ENCODE measurements at regions not wholly inside any gene's neighbourhood (a gene's known extent, or its start where the extent isn't known, plus 50 kb on each side); places are given as distances from the start of the nearest gene placed in this dataset.
"Not testable (repeated sequence)": the region's sequence is repeated elsewhere in the genome, so short reads cannot be mapped to it uniquely, and the experiment has no call there.

GRCh38 chr7:34425631-34426384, 232.2 kb upstream of the NPSR1 start:
- Mint-ChIP-seq H3K4me1 (no peaks in the 10 kb centered on the region), H3K36me3 (ENCODE audit: insufficient read depth) (no peaks in the 10 kb centered on the region), H3K27me3 (no peaks in the 10 kb centered on the region), H3K27ac (ENCODE audit: low read depth) (no peak overlapping the region), H3K4me3 (no peak overlapping the region), H3K9me3 (peaks cover 7% of the 10 kb centered on the region)
- no peak for DNase-seq (ENCODE audit: low spot score in 2 of 2)
- ATAC-seq (replicated peaks; ENCODE audit: extremely low read depth, poor library complexity, severe bottlenecking): no peak

GRCh38 chr7:34430456-34430855, 227.6 kb upstream of the NPSR1 start:
- H3K27ac Mint-ChIP-seq (ENCODE audit: low read depth): no peak overlapping the region
- no peaks in the 10 kb centered on the region for H3K27me3 Mint-ChIP-seq
- DNase-seq (ENCODE audit: low spot score in 2 of 2): no peak
- H3K9me3 Mint-ChIP-seq: peaks cover 29% of the 10 kb centered on the region
- no peak overlapping the region for H3K4me3 Mint-ChIP-seq
- no peaks in the 10 kb centered on the region for H3K4me1 Mint-ChIP-seq
- no peaks in the 10 kb centered on the region for H3K36me3 Mint-ChIP-seq (ENCODE audit: insufficient read depth)
- no peak for ATAC-seq (replicated peaks; ENCODE audit: extremely low read depth, poor library complexity, severe bottlenecking)

- Mint-ChIP-seq H3K36me3 (ENCODE audit: insufficient read depth) (no peaks in the 10 kb centered on the region), H3K27ac (ENCODE audit: low read depth) (no peak overlapping the region), H3K4me1 (no peaks in the 10 kb centered on the region), H3K4me3 (no peak overlapping the region), H3K27me3 (no peaks in the 10 kb centered on the region), H3K9me3 (peaks cover 8% of the 10 kb centered on the region)
- ATAC-seq (replicated peaks; ENCODE audit: extremely low read depth, poor library complexity, severe bottlenecking): no peak
- DNase-seq (ENCODE audit: low spot score in 2 of 2): no peak
Observed at GRCh38 chr7:34438436-34438835, 219.6 kb upstream of the NPSR1 start.

- no peak overlapping the region for H3K4me3 Mint-ChIP-seq
- no peak for ATAC-seq (replicated peaks; ENCODE audit: extremely low read depth, poor library complexity, severe bottlenecking)
- no peaks in the 10 kb centered on the region for H3K27me3 Mint-ChIP-seq
- H3K36me3 Mint-ChIP-seq (ENCODE audit: insufficient read depth): no peaks in the 10 kb centered on the region
- H3K27ac Mint-ChIP-seq (ENCODE audit: low read depth): no peak overlapping the region
- peaks cover 17% of the 10 kb centered on the region for H3K9me3 Mint-ChIP-seq
- no peak for DNase-seq (ENCODE audit: low spot score in 2 of 2)
- H3K4me1 Mint-ChIP-seq: no peaks in the 10 kb centered on the region
Observed at GRCh38 chr7:34445653-34446052, 212.4 kb upstream of the NPSR1 start.

- H3K36me3 Mint-ChIP-seq (ENCODE audit: insufficient read depth); H3K4me3 Mint-ChIP-seq; H3K27ac Mint-ChIP-seq (ENCODE audit: low read depth); H3K4me1 Mint-ChIP-seq; ATAC-seq (replicated peaks; ENCODE audit: extremely low read depth, poor library complexity, severe bottlenecking); H3K27me3 Mint-ChIP-seq; DNase-seq (ENCODE audit: low spot score in 2 of 2): not testable (repeated sequence)
- H3K9me3 Mint-ChIP-seq: peaks cover 24% of the 10 kb centered on the region
Observed at GRCh38 chr7:34448531-34448930, 209.5 kb upstream of the NPSR1 start.

- Mint-ChIP-seq H3K4me3 (no peak overlapping the region), H3K9me3 (peaks cover 20% of the 10 kb centered on the region), H3K27ac (ENCODE audit: low read depth) (no peak overlapping the region), H3K27me3 (no peaks in the 10 kb centered on the region), H3K36me3 (ENCODE audit: insufficient read depth) (no peaks in the 10 kb centered on the region), H3K4me1 (no peaks in the 10 kb centered on the region)
- ATAC-seq (replicated peaks; ENCODE audit: extremely low read depth, poor library complexity, severe bottlenecking) (no peak), DNase-seq (ENCODE audit: low spot score in 2 of 2) (no peak)
Observed at GRCh38 chr7:34449765-34450164, 208.3 kb upstream of the NPSR1 start.

GRCh38 chr7:34451183-34451582, 206.8 kb upstream of the NPSR1 start:
- Mint-ChIP-seq H3K9me3 (peaks cover 14% of the 10 kb centered on the region), H3K4me3 (no peak overlapping the region), H3K27ac (ENCODE audit: low read depth) (no peak overlapping the region), H3K27me3 (no peaks in the 10 kb centered on the region), H3K36me3 (ENCODE audit: insufficient read depth) (no peaks in the 10 kb centered on the region), H3K4me1 (no peaks in the 10 kb centered on the region)
- no peak for ATAC-seq (replicated peaks; ENCODE audit: extremely low read depth, poor library complexity, severe bottlenecking)
- DNase-seq (ENCODE audit: low spot score in 2 of 2): no peak

- Mint-ChIP-seq H3K4me1 (no peaks in the 10 kb centered on the region), H3K9me3 (peaks cover 7% of the 10 kb centered on the region), H3K36me3 (ENCODE audit: insufficient read depth) (no peaks in the 10 kb centered on the region), H3K27ac (ENCODE audit: low read depth) (no peak overlapping the region), H3K27me3 (no peaks in the 10 kb centered on the region), H3K4me3 (no peak overlapping the region)
- ATAC-seq (replicated peaks; ENCODE audit: extremely low read depth, poor library complexity, severe bottlenecking): no peak
- no peak for DNase-seq (ENCODE audit: low spot score in 2 of 2)
Observed at GRCh38 chr7:34451923-34452322, 206.1 kb upstream of the NPSR1 start.

GRCh38 chr7:34452363-34452762, 205.7 kb upstream of the NPSR1 start:
- no peak for DNase-seq (ENCODE audit: low spot score in 2 of 2)
- Mint-ChIP-seq H3K27me3 (no peaks in the 10 kb centered on the region), H3K4me1 (no peaks in the 10 kb centered on the region)

GRCh38 chr7:34453150-34453549, 204.9 kb upstream of the NPSR1 start:
- H3K36me3 Mint-ChIP-seq (ENCODE audit: insufficient read depth): no peaks in the 10 kb centered on the region
- H3K9me3 Mint-ChIP-seq: peaks cover 7% of the 10 kb centered on the region
- no peaks in the 10 kb centered on the region for H3K4me1 Mint-ChIP-seq
- no peak for ATAC-seq (replicated peaks; ENCODE audit: extremely low read depth, poor library complexity, severe bottlenecking)
- H3K27me3 Mint-ChIP-seq: no peaks in the 10 kb centered on the region
- no peak for DNase-seq (ENCODE audit: low spot score in 2 of 2)
- H3K4me3 Mint-ChIP-seq: no peak overlapping the region
- no peak overlapping the region for H3K27ac Mint-ChIP-seq (ENCODE audit: low read depth)

More at GRCh38 chr7:34452363-34452762, 205.7 kb upstream of the NPSR1 start:
- Mint-ChIP-seq H3K27ac (ENCODE audit: low read depth) (no peak overlapping the region), H3K9me3 (peaks cover 7% of the 10 kb centered on the region), H3K4me3 (no peak overlapping the region), H3K36me3 (ENCODE audit: insufficient read depth) (no peaks in the 10 kb centered on the region)
- no peak for ATAC-seq (replicated peaks; ENCODE audit: extremely low read depth, poor library complexity, severe bottlenecking)

GRCh38 chr7:34454381-34454780, 203.6 kb upstream of the NPSR1 start:
- Mint-ChIP-seq H3K9me3 (peaks cover 12% of the 10 kb centered on the region), H3K4me3 (no peak overlapping the region), H3K27ac (ENCODE audit: low read depth) (no peak overlapping the region), H3K4me1 (no peaks in the 10 kb centered on the region), H3K27me3 (no peaks in the 10 kb centered on the region), H3K36me3 (ENCODE audit: insufficient read depth) (peaks cover 2% of the 10 kb centered on the region)
- DNase-seq (ENCODE audit: low spot score in 2 of 2): no peak
- ATAC-seq (replicated peaks; ENCODE audit: extremely low read depth, poor library complexity, severe bottlenecking): no peak

GRCh38 chr7:34457329-34457728, 200.7 kb upstream of the NPSR1 start:
- Mint-ChIP-seq H3K9me3 (peaks cover 18% of the 10 kb centered on the region), H3K4me3 (no peak overlapping the region), H3K36me3 (ENCODE audit: insufficient read depth) (peaks cover 2% of the 10 kb centered on the region), H3K4me1 (no peaks in the 10 kb centered on the region), H3K27ac (ENCODE audit: low read depth) (no peak overlapping the region), H3K27me3 (no peaks in the 10 kb centered on the region)
- ATAC-seq (replicated peaks; ENCODE audit: extremely low read depth, poor library complexity, severe bottlenecking): no peak
- DNase-seq (ENCODE audit: low spot score in 2 of 2): no peak

GRCh38 chr7:34463830-34464229, 194.2 kb upstream of the NPSR1 start:
- Mint-ChIP-seq H3K36me3 (ENCODE audit: insufficient read depth) (peaks cover 2% of the 10 kb centered on the region), H3K27me3 (no peaks in the 10 kb centered on the region), H3K4me3 (no peak overlapping the region), H3K27ac (ENCODE audit: low read depth) (no peak overlapping the region), H3K4me1 (no peaks in the 10 kb centered on the region), H3K9me3 (peaks cover 27% of the 10 kb centered on the region)
- ATAC-seq (replicated peaks; ENCODE audit: extremely low read depth, poor library complexity, severe bottlenecking) (no peak), DNase-seq (ENCODE audit: low spot score in 2 of 2) (no peak)

Measured in central memory CD8-positive, alpha-beta T cell (primary cell).